KMS-11 (cell line): ENCODE measurements at regions not wholly inside any gene's neighbourhood (a gene's known extent, or its start where the extent isn't known, plus 50 kb on each side); places are given as distances from the start of the nearest gene placed in this dataset.

Source experiments
- H2AFZ ChIP-seq: fragments of 200-600 bp; sonication (generic); 2 replicates; pipeline ENCODE4 v1.6.1; 2016; ENCODE audit warnings: antibody characterized with exemption, mixed run types, low read depth
- H3K27ac ChIP-seq: fragments of 200-600 bp; sonication (generic); 2 replicates; pipeline ENCODE4 v1.6.1; 2016; ENCODE audit warnings: mild to moderate bottlenecking, mixed run types
- H3K27me3 ChIP-seq: fragments of 200-600 bp; sonication (generic); 2 replicates; pipeline ENCODE4 v1.6.1; 2017; ENCODE audit warnings: mild to moderate bottlenecking, low read depth, mixed run types, moderate library complexity; ENCODE audit not compliant: insufficient read depth
- H3K36me3 ChIP-seq: fragments of 200-600 bp; sonication (generic); 2 replicates; pipeline ENCODE4 v1.6.1; 2017; ENCODE audit warnings: mild to moderate bottlenecking, mixed run types; ENCODE audit not compliant: insufficient read depth
- H3K4me1 ChIP-seq: fragments of 200-600 bp; sonication (generic); 2 replicates; pipeline ENCODE4 v1.6.1; 2016; ENCODE audit warnings: mild to moderate bottlenecking, low read depth, mixed run types; ENCODE audit not compliant: poor library complexity, severe bottlenecking
- H3K4me2 ChIP-seq: fragments of 200-600 bp; sonication (generic); 2 replicates; pipeline ENCODE4 v1.7.0; 2016; ENCODE audit warnings: mild to moderate bottlenecking, mixed run types
- H3K4me3 ChIP-seq: fragments of 200-600 bp; sonication (generic); IDR thresholded peaks from 2 replicates; pipeline ENCODE4 v1.6.1; 2017; ENCODE audit warnings: low read depth, low read length, mixed read lengths; ENCODE audit not compliant: insufficient read depth
- H3K79me2 ChIP-seq: fragments of 200-600 bp; sonication (generic); 2 replicates; pipeline ENCODE4 v1.6.1; 2016; ENCODE audit warnings: low read depth, mixed run types; ENCODE audit not compliant: insufficient read depth
- H3K9ac ChIP-seq: fragments of 200-600 bp; sonication (generic); 2 replicates; pipeline ENCODE4 v1.6.1; 2016; ENCODE audit warnings: mild to moderate bottlenecking, mixed run types
- H4K20me1 ChIP-seq: fragments of 200-600 bp; sonication (generic); 2 replicates; pipeline ENCODE4 v1.6.1; 2016; ENCODE audit warnings: mild to moderate bottlenecking, mixed run types; ENCODE audit not compliant: insufficient read depth
- TF ChIP-seq, protein P1 (sequence below): fragments of 200-600 bp; sonication (generic); conservative IDR thresholded peaks from 2 replicates; pipeline ENCODE4 v1.6.1; 2017; ENCODE audit warnings: low read depth, mild to moderate bottlenecking, antibody characterized with exemption, low read length, moderate library complexity, mixed read lengths

GRCh38 chr1:191016765-191017164 is 539.1 kb upstream of the BRINP3 start:
- Histone ChIP-seq H3K4me1 (no peaks in the 10 kb centered on the region), H4K20me1 (no peaks in the 10 kb centered on the region), H3K27ac (no peak overlapping the region), H3K4me2 (no peak overlapping the region), H3K9ac (no peak overlapping the region), H3K27me3 (no peaks in the 10 kb centered on the region), H2AFZ (no peak overlapping the region), H3K36me3 (no peaks in the 10 kb centered on the region), H3K79me2 (no peaks in the 10 kb centered on the region), H3K4me3 (no peak overlapping the region)
- TF ChIP-seq, protein P1, sequence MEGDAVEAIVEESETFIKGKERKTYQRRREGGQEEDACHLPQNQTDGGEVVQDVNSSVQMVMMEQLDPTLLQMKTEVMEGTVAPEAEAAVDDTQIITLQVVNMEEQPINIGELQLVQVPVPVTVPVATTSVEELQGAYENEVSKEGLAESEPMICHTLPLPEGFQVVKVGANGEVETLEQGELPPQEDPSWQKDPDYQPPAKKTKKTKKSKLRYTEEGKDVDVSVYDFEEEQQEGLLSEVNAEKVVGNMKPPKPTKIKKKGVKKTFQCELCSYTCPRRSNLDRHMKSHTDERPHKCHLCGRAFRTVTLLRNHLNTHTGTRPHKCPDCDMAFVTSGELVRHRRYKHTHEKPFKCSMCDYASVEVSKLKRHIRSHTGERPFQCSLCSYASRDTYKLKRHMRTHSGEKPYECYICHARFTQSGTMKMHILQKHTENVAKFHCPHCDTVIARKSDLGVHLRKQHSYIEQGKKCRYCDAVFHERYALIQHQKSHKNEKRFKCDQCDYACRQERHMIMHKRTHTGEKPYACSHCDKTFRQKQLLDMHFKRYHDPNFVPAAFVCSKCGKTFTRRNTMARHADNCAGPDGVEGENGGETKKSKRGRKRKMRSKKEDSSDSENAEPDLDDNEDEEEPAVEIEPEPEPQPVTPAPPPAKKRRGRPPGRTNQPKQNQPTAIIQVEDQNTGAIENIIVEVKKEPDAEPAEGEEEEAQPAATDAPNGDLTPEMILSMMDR, result no peak

- H3K9ac ChIP-seq, result no peak overlapping the region
- no peak overlapping the region for H3K27ac ChIP-seq
- no peak overlapping the region for H3K4me3 ChIP-seq
- H3K27me3 ChIP-seq, result no peaks in the 10 kb centered on the region
- no peaks in the 10 kb centered on the region for H4K20me1 ChIP-seq
- H3K36me3 ChIP-seq, result no peaks in the 10 kb centered on the region
- no peaks in the 10 kb centered on the region for H3K79me2 ChIP-seq
- no peak overlapping the region for H3K4me2 ChIP-seq
- TF ChIP-seq, protein P1, result no peak
- H2AFZ ChIP-seq, result no peak overlapping the region
- H3K4me1 ChIP-seq, result no peaks in the 10 kb centered on the region
Measured at GRCh38 chr1:191022856-191023255, 545.2 kb upstream of the BRINP3 start.

DNA sequence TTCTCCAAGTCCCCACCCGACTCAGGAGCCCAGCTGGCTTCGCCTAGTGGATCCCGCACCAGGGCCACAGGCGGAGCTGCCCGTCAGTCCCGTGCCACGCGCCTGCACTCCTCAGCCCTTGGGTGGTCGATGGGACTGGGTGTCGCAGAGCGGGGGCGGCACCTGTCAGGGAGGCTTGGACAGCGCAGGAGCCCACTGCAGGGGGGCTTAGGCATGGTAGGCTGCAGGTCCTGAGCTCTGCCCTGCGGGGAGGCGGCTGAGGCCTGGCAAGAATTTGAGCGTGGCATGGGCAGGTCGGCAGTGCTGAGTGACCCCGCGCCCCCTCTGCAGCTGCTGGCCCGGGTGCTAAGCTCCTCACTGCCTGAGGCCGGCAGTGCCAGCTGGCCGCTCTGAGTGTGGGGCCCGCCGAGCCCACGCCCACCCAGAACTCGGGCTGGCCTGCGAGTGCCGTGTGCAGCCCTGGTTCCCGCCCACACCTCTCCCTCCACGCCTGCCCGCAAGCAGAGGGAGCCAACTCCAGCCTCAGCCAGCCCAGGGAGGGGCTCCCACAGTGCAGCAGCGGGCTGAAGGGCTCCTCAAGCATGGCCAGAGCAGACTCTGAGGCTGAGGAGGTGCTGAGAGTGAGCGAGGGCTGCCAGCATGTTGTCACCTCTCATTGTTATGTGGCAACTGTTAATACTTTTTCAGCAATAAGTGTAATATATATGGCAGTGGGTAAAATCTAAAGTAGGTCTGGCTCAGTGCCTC is 548.4 kb upstream of the BRINP3 start:
- no peak overlapping the region for H3K9ac ChIP-seq
- TF ChIP-seq, protein P1, result no peak

DNA sequence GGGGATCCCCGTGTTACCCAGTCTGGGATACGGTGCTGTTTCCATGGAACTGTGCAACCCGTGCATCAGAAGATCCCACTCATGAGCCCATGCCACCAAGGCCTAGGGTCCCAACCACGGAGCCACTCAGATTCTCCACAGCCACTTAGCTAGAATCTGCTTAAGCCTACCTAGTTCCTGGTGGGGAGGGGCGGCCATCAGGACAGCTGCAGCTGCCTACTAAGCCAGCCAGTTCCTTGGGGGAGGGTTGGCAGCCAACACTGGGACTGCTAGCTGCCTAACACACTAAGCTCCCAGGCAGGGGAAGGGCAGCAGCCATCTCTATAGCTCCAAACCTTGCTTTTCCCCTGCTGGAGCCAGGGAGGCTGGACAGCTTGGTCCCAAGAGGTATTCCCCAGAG is 549.2 kb upstream of the BRINP3 start:
- H3K9ac ChIP-seq, result no peak overlapping the region
- no peak overlapping the region for H3K27ac ChIP-seq
- H3K79me2 ChIP-seq, result no peaks in the 10 kb centered on the region

More for the DNA sequence above, 548.4 kb upstream of the BRINP3 start:
- no peaks in the 10 kb centered on the region for H3K27me3 ChIP-seq
- H3K4me1 ChIP-seq, result no peaks in the 10 kb centered on the region
- H2AFZ ChIP-seq, result no peak overlapping the region
- H4K20me1 ChIP-seq, result no peaks in the 10 kb centered on the region
- H3K4me2 ChIP-seq, result no peak overlapping the region
- no peaks in the 10 kb centered on the region for H3K79me2 ChIP-seq
- no peaks in the 10 kb centered on the region for H3K36me3 ChIP-seq
- H3K27ac ChIP-seq, result no peak overlapping the region
- no peak overlapping the region for H3K4me3 ChIP-seq

More for the DNA sequence above, 549.2 kb upstream of the BRINP3 start:
- Histone ChIP-seq H3K4me3 (no peak overlapping the region), H3K36me3 (no peaks in the 10 kb centered on the region), H2AFZ (no peak overlapping the region), H3K27me3 (no peaks in the 10 kb centered on the region), H4K20me1 (no peaks in the 10 kb centered on the region), H3K4me1 (no peaks in the 10 kb centered on the region), H3K4me2 (no peak overlapping the region)
- TF ChIP-seq, protein P1, result no peak
